OCI-LY3 (cell line): ENCODE measurements at regions not wholly inside any gene's neighbourhood (a gene's known extent, or its start where the extent isn't known, plus 50 kb on each side); places are given as distances from the start of the nearest gene placed in this dataset.

ENCODE experiments used
- CTCF ChIP-seq: fragments of 200-600, 300-600 bp; sonication (generic); IDR thresholded peaks from 2 replicates; pipeline ENCODE4 v1.5.1; 2014; ENCODE audit warnings: antibody characterized with exemption, low read length, low read depth
- EZH2phosphoT487 ChIP-seq: fragments of 200-600 bp; shearing (Covaris generic); IDR thresholded peaks from 2 replicates; pipeline ENCODE4 v1.6.1; 2018; ENCODE audit warnings: antibody characterized with exemption, mixed run types, low read depth

GRCh38 chr1:185489406-185489805, 172.4 kb upstream of the IVNS1ABP start:
- no peak for TF ChIP-seq CTCF
- no peak for TF ChIP-seq EZH2phosphoT487
